GM21576 (cell line): ENCODE measurements at regions not wholly inside any gene's neighbourhood (a gene's known extent, or its start where the extent isn't known, plus 50 kb on each side); places are given as distances from the start of the nearest gene placed in this dataset.

Source experiments
- ATAC-seq: cut with Tn5 transposase; IDR thresholded peaks from one replicate; pipeline ENCODE4 v1.9.1; 2021; ENCODE audit warnings: mild to moderate bottlenecking, moderate library complexity; ENCODE audit not compliant: unreplicated experiment

- no peak for ATAC-seq
Measured at GRCh38 chr1:198903203-198903602, 264.4 kb downstream of the PTPRC start.

GRCh38 chr1:198903621-198904020, 264.8 kb downstream of the PTPRC start:
- no peak for ATAC-seq

- ATAC-seq = no peak
Measured at GRCh38 chr1:198904321-198904720, 265.5 kb downstream of the PTPRC start.

GRCh38 chr1:198906739-198907422, 268.0 kb downstream of the PTPRC start:
- ATAC-seq = no peak

DNA sequence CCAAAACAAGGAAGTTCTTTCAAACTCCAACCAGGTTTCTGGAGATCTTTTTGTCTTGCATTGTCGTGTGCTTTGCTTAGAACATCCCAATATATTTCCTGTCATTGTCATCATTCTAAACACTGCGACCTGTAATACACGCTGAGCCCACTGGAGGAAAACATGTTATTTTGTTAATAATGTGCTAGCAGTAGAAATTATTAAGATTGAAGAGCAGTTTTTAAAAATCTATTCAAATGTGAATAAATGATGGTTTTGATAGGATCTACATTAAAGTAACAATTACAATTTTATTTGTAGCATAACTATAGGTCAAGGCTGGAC, 268.5 kb downstream of the PTPRC start:
- ATAC-seq = no peak

DNA sequence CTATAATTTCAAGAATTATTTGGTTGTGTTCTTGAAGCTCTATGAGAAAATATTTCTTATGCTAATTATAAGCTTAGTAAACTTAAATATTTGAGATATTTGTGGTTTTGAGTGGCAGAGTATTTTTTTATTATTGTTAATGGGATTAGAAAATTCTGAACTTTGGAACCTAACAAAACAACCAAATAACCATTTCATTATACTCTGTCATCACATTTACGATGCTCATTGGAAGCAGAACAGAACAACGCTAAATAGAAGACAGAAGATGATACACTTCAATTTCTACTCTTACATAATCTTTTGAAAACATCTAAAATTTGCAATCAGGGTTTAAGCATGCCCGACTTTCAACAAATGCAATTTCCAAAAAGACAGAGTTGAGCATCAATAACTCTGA, 270.2 kb downstream of the PTPRC start:
- ATAC-seq = no peak

DNA sequence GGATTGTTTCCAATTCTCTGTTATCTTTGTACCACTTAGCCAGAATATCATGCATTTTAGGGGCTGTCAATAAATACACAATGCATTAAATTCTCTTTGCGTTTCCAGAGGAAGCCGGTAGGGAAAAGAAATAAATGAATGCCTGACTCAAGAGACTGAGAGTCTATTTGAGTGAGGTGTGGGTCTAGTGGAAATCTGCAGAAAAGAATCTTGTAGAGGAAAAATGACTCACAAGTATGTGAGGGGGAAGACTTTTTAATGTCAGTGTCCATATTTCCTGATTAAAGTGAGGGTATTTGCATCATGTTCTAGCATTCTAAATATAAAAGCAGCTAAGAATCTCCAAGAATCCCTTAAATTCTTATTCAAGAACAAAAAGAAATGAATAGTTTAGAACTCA, 271.1 kb downstream of the PTPRC start:
- no peak for ATAC-seq

DNA sequence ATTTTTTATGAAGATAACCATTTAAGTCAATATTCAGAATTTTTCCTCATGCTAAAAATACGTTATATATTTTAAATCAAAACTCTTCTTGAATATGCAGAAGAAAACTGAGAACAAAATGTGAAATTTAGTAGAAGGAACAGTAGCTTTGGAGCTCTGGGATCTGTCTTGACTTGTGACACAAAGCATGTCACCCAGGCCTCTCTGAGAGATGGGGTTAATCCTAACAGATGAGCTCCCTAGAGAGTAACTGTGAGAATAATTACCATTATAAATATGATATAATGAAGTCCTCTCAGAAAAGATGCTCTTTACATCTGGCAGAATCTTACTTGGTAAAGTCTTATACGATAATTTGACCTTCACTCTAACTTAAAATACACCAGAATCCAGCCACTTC, 272.0 kb downstream of the PTPRC start:
- no peak for ATAC-seq

DNA sequence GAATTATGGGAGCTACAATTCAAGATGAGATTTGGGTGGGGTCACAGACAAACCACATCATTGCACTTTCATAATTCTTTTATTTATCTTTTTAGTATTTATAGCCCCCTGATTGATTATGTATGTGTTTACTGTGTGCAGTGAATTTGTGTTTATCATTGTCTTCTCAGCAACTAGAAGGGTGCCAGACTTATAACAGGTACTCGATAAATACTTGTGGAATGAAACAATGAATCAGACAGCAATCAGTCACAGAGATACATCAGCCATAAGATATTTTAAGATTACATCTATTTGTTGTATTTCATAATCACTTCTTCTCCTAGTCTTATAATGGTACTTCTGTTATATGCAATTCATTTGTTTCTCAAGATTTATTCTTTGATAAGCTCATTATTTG, 273.2 kb downstream of the PTPRC start:
- ATAC-seq = no peak

DNA sequence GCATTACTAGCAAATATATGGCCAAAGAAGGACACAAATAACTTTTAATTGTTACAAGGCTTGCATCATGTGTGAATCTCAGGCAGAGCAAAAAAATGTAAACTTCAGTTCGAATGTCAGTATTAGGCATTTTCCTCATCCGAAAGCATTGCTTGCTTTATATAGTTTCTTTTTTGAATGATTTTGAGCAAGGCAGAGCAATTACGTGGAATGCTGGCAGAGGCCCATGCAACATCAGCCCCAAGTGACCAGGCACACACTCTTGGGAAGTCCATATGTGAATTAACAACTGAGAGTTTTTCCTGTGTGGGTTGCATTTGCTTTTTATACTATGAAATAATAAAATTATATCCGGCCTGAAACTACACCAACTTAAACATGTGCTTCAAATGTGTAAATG, 274.8 kb downstream of the PTPRC start:
- no peak for ATAC-seq

DNA sequence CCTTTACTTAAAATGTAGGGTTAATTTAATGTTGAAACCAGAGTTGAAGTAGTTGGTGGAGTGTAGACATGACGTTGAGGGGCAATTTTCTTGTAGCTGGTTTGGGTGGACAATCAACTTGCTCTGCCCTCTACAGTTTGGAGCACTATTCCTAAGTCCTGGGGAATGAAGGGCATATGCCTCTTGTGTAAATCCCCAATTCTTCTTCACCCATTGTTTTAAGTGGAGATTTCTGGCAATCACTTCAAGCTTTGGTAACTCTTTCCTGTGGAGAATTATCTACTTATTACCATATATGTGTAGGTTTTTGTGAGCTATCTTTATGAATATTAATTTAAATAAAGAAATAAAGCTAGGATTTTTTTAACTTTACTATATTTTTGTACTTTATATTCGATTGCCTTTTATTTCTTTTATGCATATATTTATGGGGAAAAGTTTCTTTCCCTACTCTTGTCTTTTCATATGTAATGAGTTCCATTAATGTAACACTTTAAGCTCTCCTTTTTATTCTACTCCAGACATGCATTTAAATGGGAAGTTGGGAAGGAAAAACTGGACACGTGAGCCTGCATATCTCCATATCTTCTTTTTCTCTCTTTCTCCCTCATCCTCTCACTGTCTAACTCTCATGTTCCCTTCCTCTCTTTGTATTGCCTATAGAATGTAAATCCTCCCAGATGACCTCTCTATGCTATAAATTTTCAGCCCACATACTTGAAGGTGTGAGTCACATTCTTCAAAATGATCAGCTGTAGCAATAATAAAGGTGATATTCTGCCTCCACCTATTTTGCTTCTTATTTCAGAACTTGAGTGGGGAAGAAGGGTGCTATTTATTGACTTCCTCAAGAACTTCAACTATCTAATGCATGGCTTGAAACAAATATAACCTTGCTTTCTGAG, 276.7 kb downstream of the PTPRC start:
- ATAC-seq = no peak

DNA sequence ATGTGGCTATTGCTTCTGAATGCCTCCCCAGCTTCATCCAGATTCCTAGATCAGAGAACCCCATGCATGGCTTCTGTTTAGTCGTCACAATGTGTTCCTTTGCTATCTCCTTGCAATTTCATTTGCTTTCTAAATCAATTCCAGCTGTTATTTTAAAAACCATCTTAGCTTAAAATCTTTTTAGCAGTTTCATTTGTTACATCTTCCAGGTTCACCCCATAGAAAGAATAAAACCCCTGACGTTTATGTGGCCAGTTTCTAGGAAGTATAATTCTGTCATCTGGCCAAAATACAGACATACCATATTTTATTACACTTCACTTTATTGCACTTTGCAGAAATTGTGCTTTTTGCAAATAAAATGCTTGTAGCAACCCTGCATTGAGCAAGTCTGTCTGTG, 278.4 kb downstream of the PTPRC start:
- ATAC-seq = no peak

DNA sequence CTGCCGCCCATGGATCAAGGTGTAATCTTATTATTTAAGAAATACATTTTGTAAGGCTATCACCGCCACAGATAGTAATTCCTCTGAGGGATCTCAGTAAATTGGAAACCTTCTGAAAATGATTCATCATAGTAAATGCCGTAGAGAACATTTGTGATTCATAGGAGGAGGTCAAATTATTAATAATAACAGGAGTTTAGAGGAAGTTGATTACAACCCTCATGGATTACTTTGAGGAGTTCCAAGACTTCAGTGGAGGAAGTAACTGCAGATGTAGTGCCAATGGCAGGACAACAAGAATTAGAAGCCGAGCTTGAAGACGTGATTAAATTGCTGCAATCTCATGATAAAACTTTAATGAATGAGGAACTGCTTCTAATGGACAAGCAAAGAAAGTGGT, 280.1 kb downstream of the PTPRC start:
- no peak for ATAC-seq

DNA sequence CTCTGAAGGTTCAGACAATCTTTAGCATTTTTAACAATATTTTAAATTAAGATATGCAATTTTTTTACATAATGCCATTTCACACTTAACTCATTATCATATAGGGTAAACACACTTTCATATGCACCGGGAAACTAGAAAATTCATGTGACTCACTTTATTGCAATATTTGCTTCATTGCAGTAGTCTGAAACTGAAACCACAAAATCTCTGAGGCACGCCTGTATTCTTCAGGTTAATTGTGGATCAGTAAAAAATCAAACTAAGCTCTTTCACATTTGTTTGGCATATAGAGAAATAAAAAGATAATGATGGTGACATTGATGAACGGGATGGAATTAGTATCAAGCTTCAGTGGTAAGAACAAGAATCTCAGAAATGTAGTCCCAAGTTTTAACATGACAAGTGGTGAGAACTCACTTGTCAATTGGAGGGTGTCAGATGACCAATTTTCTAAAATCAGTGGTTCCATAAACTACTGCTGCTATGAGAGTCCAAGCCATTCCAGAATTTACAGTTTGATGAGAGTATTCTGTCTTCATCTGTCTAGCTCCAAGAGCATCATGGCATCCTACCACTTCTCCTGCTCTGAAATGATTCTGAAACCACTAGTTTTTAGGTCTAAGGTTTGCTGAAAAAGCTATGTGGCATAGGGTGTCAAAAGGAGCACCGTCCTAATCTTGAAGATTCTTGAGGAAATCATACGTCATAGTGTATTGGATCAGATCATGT, 281.0 kb downstream of the PTPRC start:
- ATAC-seq = peak; percentile 50

DNA sequence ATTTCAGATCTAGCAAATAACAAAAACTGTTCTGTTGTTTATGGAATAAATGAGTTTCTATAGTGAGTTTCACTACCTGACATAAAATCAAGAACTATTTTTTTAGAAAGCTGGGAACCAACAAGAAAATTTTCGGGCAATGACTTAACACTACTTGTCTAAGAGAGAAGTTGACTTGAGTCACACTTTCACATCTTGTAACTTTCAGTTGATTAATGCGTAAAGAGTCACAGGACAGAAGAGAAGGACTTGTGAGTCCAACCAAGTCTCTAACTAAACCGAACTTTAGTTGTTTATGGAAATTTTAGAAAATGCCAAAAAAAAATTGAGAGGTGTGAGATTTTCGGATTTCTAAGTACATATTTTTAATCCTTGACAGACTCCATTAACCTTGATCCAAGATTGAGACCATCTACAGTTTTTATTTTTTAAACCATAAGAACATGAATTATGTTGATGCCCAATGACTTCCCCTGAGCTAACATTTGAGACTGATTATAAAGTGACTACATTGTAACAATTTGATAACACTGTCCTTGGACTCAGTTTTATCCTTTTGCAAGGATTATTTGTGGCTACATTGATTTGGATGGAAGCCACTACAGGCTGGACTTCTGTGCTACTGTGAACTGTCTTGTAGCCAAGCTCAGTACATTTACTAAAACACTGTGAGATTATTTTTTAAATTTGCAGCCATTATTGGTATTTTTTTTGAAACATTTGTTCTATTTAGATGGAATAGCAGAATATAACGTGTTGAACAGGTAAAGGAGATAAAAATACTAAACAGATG, 284.0 kb downstream of the PTPRC start:
- ATAC-seq = peak; percentile 78

DNA sequence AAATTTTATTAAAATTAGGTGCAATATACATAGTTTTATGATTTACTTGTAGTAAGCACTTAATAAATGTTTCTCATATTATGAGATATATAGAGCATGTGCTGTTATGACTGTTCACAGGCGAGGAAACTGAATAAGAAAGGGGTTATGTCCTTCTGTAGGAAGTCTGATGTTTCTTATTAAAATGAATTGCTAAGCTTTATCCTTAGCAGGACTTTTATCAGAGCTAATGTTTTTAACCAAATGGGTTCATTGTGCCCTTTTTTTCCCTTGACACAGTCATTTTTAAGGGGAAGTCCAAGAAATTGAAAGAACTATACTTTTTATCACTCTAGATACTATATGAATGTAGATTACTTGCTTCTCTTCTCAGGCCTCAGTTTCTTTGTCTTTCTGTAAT, 285.2 kb downstream of the PTPRC start:
- no peak for ATAC-seq

DNA sequence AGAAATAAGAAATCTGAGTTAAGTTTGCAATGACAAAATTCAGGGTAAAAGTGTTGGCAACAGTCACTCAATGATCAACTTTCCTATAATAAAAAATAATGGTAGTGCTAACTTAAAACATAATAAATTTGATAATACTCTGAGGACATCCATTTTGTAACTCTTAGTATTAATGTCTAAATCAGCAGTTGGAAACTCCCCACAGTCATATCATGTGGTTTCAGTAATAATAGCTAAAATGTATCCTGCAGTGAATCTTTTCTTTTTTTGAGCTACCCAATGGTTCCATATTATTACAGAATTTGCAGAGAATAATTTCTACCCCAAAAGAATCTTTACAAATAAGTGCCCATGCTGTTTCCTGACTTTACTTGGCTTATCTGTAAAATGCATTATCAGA, 286.7 kb downstream of the PTPRC start:
- no peak for ATAC-seq

DNA sequence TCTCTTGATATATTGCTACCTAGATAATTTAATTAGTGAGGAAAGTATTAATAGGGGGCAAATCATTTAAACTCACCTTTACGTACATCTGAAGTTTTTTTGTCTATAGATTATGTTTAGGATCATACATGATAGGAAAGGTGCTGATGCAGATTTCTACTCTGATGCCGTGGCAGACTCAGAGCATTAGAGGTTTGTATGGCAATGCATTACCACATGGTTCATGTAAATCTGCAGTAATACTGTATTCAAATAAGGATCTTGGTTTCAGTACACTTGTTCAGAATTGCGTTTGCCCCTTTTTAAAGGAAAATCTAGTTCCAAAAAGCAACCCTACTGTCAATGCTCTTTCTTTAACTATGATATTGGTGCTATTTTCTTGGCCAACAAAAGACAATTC, 288.3 kb downstream of the PTPRC start:
- ATAC-seq = no peak

DNA sequence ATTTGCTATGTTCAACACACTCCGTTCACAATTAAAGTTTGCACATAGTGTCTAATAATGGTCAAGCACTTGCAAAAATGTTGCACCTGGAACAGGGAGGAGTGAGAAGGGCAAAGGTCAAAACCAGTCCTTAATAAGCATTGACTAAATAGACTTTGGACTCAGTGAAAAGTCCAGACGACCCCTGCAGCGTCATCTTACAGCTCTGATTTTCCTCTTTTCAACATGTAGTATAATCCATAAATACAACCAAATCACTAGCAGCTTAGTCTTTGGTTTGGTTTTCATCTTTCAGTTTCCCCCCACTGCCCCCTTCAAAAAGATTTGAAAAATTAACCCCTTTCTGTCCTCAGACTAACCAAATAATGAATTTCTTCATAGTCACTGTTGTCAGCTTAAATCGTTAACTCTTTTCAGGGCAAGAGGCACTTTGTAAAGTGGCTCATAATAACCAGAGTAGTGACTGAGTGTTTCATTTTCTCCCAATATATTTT, 290.3 kb downstream of the PTPRC start:
- no peak for ATAC-seq

DNA sequence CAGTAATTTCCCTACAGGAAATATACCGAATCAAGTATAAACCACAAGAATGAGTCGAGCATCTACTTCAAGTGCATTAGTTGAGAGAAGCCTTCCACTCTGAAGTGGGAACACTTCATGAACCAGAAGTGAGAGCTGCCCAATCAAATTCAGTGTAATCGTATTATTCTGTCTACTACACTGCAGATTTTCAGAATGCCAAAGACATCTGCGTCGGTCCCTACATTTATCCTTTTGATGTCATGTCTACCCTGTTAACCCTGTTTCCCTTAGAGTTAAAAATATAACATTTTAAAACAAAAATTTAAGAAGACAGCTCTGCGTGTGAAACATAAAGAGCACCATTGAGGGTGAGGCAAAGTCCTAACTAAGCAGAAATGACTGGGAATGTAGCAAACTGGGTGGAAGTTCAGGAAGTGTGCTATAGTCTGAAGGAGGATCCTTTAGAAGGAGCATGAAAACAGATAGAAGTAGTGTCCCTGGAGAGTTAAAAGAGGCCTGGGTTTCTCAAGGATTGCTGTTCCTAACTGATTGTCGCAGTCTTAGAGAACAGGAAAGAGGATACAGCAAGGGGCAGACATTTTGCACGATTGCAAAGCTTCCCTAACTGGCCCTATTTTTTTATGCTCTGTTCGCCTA, 291.2 kb downstream of the PTPRC start:
- no peak for ATAC-seq
